Stimulated activated naive CD8-positive, alpha-beta T cell treated with anti-CD3 and anti-CD28 coated beads, Interleukin-15, Interleukin-2, amounts not matched to agents 100 U/mL and 50 U/mL, for 24 hours (primary cell): ENCODE measurements at regions not wholly inside any gene's neighbourhood (a gene's known extent, or its start where the extent isn't known, plus 50 kb on each side); places are given as distances from the start of the nearest gene placed in this dataset.
A peak's percentile ranks its signal among the peaks of the same experiment; 100 is the strongest.

Experiments
- ATAC-seq: fragments of 150-1000 bp; cut with Tn5 transposase; one replicate; pipeline ENCODE4 v1.10.0; 2021
- DNase-seq: peaks from one replicate; pipeline ENCODE4 v3.0.0; 2021

DNA sequence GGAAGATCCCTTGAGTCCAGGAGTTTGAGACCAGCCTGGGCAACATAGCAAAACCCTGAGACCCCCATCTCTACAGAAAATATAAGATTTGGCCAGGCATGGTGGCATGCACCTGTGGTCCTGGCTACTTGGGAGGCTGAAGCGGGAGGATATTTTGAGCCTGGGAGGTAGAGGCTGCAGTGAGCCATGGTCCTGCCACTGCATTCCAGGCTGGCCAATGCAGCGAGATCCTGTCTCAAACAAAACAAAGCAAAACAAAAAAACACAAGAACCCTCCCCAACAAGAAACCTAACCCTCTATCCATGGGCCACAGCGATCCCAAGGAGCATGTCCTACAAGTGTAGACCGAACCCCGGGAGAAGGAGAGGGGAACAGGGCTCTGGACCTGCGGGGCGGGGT is 133.3 kb downstream of the MGAT5B start:
- DNase-seq (no peak), ATAC-seq (no peak)

DNA sequence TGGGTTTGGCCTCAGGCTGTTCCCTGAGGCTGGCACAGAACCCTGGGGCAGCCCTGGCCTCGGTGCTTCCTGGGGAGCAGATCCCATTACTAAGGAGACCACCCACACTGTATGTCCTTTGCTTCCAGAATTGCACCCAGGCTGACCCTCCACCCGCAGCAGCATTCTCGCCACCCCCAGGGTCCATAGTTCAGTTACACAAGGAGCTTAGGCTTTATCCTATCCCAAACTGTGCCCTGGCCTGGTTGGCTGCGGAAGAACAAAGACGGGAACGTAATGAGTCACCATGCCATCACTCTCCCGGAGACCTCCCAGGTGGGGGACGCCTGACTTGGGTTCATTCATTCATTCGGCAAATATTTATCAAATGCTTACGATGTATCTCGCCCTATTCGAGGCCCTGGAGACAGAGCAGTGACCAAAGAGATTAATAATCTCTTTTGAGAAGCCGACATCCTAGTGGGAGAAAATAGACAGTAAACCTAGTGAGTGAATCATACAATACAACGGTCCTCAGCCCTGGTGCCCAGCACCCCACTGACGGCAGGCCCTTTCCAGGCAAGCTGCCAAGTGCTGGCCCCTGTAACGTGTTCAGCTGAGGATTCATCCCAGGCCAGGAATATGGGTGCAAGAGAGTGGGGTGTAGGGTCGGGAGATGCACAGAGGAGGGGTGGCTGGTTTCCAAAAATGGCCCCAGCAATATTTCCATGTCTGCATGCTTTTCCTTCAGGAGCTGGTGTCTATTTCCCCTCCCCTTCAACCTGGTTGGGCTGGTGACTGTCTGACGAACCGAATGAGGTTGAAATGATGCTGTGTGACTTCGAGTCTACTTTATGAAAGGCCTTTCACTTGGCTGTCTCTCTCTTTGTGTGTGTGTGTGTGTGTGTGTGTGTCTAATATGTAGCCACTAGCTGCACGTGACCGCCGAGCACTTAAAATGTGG is 134.2 kb downstream of the MGAT5B start:
- no peak for ATAC-seq
- no peak for DNase-seq

DNA sequence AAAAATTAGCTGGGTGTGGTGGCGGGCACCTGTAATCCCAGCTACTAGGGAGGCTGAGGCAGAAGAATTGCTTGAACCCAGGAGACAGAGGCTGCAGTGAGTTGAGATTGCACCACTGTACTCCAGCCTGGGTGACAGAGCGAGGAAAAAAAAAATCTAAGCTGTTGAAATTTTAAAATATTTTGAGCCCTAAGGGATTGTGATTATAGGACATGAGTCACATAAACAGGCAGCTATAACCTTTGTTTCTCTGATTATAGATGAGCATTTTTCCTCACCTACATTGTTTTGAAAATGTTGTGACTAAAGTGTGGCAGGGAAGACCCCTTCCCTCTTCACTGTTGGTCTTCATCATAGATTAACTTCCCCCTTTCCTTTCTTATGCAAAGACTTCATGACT is 135.5 kb downstream of the MGAT5B start:
- DNase-seq (no peak), ATAC-seq (no peak)

DNA sequence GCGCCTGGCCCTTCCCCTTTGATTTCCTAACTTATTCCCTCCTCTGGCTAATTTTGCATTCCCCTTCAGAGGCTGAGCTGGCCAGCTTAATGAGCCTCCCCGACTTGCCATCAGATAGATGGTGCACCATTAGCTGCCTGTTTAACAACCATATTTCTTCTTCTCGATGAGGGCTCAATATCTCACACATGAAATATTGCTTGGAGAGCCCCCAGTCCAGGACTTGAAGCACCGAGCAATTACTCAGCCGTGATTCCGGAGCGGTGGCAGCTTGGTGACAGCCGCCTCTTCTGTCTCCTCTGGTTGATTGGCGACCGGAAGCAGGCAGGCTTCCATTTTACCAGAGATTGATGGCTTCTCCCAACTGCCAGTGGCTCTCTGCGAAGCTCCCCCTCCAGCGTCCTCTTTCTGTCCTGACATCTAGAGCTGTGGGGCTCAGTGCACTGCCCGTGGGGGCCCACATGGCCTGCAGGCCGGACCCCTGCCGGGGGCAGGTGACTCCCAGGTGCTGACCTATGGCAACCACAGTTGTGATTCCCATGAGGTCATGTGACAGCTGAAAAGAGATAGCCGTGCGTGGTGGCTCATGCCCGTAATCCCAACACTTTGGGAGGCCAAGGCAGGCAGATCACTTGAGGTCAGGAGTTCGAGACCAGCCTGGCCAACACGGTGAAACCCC is 133.7 kb upstream of the SEC14L1 start:
- ATAC-seq: no peak
- DNase-seq: no peak

DNA sequence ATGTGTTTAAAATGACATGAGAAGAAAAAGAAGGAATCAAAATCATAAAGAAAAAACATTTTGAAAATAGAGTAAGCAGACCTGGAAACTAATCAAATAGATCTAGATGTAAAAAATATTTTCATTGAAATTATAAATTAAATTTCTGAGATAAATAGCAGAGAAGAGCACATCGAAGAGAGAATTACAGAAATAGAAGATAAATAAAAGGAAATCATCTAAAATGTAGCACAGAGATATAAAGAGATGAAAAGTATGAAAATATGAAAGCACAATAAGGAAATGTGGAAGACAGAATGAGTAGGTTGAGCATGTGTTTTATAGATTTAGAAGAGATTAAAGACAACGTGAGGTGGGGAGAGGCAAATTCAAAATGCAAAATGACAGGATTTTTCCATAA is 130.9 kb upstream of the SEC14L1 start:
- ATAC-seq (no peak), DNase-seq (no peak)

DNA sequence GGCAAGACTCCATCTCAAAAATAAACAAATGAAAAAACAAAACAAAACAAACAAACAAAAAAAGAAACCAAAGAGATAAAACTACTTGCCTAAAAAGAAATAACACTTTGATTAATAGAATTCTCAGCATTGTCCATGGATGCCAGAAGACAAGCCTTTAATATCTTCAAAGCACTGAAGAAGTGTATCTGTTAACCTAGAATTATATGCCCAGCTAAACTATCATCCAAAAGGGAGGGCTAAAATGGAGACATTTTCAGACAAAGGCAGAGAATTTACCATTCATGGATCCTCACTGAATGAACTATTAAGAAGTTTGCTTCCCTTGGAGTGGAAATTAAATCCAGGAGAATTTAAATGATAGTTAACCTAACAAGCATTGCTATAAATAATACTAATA is 130.1 kb upstream of the SEC14L1 start:
- no peak for DNase-seq
- ATAC-seq: no peak

DNA sequence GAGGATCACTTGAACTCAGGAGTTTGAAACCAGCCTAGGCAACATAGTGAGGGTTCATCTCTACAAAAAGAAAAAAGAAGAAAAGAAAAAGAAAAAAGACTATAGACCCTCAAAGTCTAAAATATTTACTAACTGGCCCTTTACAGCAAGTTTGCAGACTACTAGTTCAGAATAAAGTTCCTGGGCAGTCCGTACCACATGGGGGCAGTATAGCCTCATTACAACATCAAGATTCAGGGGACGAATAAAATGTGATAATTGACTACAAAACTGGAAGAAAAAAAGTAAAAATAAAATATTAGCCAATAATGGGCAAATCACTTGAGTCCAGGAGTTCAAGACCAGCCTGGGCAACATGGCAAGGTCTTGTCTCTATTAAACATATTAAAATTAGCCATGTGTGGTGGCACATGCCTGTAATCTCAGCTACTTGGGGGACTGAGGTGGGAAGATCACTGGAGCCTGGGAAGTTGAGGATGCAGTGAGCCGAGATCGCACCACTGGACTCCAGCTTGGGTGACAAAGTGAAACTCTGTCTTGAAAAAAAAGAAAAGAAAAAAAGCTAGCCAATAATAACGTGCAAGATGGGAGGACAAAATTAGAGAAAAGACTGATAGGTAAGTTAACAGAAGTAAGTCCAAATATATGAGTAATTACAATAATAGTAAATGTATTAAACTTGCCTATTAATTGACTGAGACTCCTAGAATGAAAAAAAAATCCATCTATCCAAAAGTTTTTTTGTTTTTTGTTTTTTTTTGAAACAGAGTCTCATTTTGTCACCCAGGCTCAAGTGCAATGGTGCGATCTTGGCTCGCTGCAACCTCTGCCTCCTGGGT is 129.4 kb upstream of the SEC14L1 start:
- DNase-seq (peak; percentile 65), ATAC-seq (no peak)

DNA sequence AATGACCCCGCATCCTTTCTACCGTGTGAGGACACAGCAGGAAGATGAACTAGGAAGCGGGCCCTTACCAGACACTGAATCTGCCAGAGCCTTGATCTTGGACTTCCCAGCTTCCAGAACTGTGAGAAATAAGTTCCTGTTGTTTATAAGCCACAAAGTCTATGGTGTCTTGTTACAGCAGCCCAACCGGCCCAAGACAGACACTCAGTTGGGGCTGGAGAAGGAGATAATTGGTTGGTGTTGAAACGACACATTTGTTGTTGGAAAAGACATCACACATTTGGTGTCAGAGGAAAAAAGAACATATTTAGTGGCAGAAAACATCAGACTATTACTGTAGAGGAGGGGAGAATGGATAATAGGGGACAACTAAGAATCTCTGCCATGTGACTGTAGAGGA is 122.3 kb upstream of the SEC14L1 start:
- no peak for DNase-seq
- no peak for ATAC-seq

DNA sequence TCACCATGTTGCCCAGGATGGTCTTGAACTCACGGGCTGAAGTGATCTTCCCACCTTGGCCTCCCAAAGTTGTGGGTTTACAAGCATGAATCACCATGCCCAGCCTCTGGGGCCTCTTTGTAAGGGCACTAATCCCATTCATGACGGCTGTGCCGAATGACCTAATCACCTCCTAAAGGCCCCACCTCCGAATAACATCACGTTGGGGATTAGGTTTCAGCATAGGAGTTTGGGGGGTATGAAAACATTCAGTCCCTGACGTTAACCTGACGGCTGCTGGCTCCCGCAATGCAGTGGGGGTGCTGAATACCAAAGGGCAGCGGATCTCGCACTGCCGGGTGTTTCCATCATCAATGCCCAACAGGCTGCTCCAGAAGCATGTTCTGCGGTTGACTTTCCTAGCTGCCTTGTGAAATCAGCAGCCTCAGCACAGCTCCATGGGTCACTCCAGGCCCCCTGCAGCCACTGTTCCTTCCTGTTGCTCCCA is 120.8 kb upstream of the SEC14L1 start:
- ATAC-seq: no peak
- no peak for DNase-seq

DNA sequence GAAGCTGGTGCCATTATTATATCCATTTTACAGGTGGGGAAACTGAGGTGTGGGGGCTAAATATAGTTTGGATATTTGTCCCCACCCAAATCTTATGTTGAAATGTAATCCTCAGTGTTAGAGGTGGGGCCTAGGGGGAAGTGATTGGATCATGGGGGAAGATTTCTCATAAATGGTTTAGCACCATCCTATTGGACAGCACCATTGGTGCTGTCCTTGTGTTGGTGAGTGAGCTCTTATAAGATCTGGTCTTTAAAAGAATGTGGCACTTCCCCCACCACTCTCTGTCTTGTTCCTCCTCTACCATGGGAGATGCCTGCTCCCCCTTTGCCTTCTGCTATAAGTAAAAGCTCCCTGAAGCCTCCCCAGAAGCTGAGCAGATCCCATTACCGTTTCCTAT is 119.8 kb upstream of the SEC14L1 start:
- no peak for DNase-seq
- ATAC-seq: no peak

DNA sequence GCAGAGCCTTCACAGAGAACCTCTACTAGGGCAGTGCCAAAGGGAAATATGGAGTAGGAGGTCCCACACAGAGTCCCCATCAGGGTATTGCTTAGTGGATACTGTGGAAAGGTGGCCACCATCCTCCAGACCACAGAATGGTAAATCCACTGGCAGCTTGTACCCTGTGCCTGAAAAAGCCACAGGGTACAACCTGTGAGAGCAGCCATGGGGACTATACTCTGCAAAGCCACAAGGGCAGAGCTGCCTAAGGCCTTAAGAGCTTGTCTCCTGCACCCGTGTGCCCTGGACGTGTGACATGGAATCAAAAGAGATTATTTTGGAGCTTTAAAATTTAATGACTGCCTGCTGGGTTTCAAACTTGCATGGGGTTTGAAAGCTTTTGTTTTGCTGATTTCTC is 118.0 kb upstream of the SEC14L1 start:
- no peak for DNase-seq

DNA sequence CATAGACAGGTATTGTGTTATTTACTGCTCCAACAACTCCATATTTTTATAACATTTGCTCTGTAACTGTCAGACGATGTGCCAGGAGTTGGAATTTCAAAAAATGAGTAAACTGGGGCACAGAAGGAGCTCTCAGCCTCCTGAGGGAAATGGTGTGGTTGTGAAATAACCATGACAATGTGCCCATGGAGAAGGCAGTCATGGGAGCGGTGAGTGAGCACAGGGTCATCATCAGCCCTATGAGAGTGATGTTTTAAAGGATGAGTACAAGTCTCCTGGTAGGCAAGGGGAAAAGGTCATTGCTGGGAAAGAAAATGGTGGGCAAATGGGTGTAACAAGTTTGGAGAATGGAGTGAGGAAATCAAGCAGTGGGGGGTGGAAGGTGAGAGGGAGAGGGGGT is 115.0 kb upstream of the SEC14L1 start:
- DNase-seq (no peak), ATAC-seq (no peak)

More for the DNA sequence above, 118.0 kb upstream of the SEC14L1 start:
- ATAC-seq: no peak

DNA sequence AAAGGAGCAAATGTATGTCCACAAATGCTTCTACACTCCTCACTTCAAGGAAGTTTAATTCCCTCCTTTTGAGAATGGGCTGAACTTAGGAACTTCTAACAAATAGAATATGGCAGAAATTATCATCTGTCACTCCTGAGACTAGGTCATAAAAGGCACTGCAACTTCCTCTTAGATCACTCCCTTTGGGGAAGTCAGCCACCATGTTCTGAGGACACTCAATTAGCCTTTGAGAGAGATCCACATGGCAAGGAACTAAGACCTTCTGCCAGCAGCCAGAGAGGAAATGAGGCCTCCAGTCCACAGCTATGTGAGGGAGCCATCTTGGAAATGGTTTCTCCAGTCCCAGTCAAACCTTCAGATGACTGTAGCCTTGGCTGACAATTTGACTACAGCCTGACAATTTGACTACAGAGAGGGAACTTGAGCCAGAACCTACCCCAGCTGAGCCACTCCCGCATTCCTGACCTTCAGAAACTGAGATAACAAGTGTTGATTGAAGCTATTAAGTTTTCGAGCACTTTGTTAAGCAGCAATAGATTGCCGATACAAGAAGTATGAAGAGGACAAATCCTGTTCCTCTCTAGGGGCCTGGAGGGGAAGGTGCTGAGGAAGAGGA is 113.4 kb upstream of the SEC14L1 start:
- no peak for ATAC-seq

DNA sequence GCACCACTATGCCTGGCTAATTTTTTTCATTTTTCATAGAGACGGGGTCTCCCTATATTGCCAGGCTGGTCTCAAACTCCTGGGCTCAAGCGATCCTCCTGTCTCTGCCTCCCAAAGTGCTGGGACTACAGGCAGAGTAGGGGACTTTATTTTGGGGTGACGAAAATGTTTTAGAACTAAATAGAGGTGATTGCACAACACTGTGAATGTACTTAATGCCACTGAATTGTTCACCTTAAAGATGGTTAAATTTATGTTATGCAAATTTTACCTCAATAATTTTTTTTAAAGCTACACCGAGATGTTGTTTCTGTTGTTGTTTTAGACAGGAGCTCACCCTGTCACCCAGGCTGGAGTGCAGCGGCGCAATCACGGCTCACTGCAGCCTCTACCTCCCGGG is 111.9 kb upstream of the SEC14L1 start:
- DNase-seq (no peak), ATAC-seq (no peak)

More for the DNA sequence above, 113.4 kb upstream of the SEC14L1 start:
- DNase-seq: no peak

DNA sequence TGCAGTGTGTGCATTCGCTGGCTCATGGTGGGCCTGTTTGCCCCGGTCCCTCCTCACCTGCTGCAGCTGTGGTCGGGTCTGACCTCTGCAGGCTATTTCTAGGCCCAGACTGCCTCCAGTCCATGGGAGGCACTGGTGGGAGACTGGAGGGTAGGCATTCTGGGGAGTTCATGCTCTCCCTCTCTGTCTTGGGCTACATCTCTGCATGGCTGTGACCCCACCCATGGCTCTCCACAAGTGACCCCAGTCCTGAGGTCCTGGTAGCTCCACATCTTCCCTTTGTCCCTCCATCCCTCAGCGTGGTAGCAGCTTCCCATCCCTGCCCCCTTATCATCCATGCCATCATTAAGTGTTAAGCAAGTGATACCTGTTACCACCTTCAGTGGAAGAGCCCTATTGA is 107.8 kb upstream of the SEC14L1 start:
- DNase-seq (no peak), ATAC-seq (no peak)

DNA sequence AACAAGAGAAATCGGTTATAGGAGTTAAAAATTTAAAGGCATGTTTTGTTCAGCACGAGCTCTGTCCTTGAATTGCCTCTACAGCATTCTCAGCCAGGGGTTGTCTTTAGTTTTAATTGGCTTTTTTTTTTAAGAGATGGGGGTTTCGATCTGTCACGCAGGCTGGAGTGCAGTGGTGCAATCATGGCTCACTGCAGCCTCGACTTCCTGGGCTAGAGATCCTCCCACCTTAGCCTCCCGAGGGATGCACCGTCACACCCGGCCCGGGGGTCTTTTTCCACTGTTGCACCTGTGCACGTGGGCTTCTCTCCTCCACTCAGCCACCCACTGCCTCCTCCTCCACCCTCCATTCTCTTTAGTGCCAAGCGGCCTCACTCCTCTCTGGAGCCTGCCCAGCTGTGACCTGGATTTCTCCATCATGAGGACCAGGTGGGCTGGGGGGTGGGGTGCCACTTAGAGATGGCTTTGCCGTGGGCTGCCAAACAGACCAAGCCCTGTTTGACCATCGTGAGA is 106.8 kb upstream of the SEC14L1 start:
- DNase-seq: no peak

DNA sequence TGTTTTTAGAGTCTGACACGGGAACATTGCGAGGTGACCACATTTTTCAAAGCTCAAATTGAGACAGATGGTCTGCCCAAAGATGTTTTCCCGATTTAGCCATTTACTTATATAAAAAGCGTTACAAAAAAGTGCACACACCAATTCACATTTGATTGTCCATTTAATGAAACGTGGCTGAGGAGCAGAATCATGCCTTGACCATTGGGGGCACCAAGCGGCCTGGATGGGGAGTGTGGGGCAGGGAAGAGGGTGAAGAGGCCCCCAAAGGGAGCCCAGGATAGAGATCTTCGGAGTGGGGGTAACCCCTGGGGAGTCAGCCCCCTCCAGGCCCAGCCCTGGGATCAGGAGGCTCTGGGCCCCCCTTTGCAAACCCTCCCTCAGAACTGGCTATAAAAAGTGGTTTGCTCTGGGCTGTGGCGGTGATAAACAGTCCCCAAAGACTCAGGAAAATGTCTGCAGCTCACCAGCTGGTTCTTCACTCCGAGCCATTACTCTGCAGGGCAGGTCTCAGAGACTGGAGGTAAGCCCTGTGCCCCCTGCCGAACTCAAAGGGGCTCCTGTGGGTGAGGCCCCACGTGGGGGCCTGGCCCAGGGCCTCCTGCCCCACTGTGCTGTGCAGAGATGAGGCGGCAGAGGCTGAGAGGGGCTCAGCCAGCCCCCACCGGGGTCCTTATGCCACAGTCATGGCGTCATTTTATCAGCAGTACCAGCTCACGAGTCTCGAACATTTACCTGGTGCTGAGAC is 105.9 kb upstream of the SEC14L1 start:
- DNase-seq: no peak
- ATAC-seq: no peak

More for the DNA sequence above, 106.8 kb upstream of the SEC14L1 start:
- no peak for ATAC-seq

DNA sequence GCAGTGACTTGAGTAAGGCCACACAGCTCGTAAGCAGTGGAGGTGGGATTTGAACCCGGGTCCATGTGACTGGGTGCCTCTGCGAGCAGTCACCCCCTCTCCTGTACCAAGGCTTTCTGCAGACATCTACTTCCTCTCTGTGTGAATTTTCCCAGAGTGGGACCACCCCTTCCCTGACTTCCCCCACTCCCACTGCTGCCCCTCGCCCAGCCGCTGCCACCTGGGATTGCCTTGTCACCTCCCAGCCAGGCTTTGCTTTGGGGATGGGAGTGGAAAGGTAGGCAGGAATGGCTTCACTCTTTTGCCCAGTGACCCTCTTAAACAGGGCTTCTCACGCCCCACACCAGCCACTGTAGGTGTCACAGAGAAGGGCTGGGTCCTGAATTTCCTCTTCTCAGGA is 105.2 kb upstream of the SEC14L1 start:
- ATAC-seq: no peak
- no peak for DNase-seq

DNA sequence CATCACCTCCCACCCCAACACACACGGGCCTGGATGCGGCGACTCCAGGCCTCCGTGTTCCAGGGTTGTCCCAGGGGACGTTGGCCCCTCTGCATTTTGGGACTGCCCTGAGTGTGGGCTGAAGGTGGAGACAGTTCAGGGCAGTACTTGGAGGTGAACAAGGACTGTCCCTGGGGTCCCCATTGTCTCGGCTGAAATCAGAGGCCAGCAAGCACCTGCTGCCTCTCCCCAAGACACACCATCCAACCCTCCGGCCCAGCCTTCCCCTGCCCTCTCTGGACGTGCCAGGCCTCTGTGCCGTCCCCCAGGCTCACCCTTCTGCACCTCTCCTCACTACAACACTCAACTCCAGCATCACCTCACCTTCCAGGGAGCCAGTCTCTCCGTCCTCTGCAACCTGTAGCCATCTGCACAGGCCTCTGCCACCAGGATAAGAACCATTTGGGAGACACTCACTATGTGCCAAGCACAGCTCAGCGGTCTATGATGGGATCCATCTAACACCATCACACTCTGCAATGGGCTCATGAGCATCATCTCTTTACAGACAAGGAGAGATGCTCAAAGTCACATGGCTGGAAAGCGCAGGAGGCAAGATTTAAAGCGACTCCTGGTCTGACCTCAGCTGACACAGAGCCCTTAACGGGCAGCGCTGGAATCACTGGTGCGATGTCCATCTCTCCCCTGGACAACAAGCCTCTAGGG is 104.5 kb upstream of the SEC14L1 start:
- DNase-seq: no peak
- no peak for ATAC-seq

DNA sequence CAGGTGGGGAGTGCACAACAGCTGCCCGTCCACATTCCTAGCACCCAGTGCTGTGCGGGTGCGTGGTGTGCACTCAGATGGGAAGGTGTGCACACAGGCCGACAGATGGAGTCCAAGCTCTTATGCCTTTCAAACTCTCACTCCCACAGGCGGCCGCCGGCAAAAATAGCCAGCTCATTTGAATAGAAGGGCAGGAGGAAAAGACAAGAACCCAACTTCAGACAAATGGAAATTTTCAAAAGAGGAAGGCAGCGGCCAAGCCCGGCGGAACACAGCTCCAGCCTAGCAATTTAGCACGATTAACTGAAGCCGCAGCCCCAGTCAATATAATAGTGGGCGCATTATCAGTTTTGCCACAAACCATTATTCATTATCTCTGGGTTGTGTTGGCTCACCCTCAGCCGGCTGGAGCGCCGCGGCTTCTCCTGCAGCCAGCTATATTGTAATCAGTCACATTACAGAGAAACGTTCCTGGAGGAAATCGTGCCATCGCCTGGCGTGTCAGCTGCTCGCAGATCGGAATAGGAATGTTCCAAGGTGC is 103.9 kb upstream of the SEC14L1 start:
- DNase-seq (no peak), ATAC-seq (no peak)
